ENCODE measurements at regions not wholly inside any gene's neighbourhood (a gene's known extent, or its start where the extent isn't known, plus 50 kb on each side); places are given as distances from the start of the nearest gene placed in this dataset.

DNA sequence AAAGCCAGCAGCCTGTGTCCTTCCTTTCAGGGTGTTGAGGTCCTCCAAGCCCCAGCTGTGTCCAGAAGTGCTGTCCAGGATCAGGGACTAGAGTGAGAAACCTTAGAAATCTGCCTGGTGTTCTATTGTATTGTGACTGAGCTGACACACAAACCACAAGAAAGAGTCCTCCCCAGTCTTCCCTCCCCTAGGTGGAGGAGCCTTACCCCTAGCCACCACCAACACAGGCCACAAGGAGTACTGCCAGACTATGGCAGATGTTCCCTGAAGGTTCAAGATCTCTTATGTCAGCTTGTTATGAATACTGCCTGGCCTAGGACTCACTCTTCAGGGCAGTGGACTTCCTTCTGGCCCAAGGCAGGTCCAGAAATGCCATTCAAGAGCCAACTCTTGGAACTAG, 514.1 kb upstream of the PITX2 start:
- BruUV-seq (replicated peaks) = no TSS peak
- intact Hi-C loops (cut with micrococcal nuclease; ENCODE audit: unreplicated experiment) (no loop called here), in situ Hi-C loops (cut with HindIII; ENCODE audit: low pct_unique_long_range_greater_than_20kb, low sequenced_read_pairs) (no loop called here)
- ATAC-seq (no peak), DNase-seq (ENCODE audit: low read depth, low spot score) (no peak)
- no peak overlapping the region for H3K27ac ChIP-seq (ENCODE audit: low read length)
- ChIA-PET POLR2A (no interaction called here), CTCF (no interaction called here)
- TF ChIP-seq POLR2AphosphoS5 (IDR thresholded peaks at IDR 0.05; ENCODE audit: low read depth, low read length) (no peak), SIN3A (IDR thresholded peaks at IDR 0.05; ENCODE audit: borderline replicate concordance, insufficient read depth, low read depth, low read length) (no peak), TCF7L2 (IDR thresholded peaks at IDR 0.05; ENCODE audit: low read depth, low read length) (no peak)
- TF ChIP-seq, protein P1, sequence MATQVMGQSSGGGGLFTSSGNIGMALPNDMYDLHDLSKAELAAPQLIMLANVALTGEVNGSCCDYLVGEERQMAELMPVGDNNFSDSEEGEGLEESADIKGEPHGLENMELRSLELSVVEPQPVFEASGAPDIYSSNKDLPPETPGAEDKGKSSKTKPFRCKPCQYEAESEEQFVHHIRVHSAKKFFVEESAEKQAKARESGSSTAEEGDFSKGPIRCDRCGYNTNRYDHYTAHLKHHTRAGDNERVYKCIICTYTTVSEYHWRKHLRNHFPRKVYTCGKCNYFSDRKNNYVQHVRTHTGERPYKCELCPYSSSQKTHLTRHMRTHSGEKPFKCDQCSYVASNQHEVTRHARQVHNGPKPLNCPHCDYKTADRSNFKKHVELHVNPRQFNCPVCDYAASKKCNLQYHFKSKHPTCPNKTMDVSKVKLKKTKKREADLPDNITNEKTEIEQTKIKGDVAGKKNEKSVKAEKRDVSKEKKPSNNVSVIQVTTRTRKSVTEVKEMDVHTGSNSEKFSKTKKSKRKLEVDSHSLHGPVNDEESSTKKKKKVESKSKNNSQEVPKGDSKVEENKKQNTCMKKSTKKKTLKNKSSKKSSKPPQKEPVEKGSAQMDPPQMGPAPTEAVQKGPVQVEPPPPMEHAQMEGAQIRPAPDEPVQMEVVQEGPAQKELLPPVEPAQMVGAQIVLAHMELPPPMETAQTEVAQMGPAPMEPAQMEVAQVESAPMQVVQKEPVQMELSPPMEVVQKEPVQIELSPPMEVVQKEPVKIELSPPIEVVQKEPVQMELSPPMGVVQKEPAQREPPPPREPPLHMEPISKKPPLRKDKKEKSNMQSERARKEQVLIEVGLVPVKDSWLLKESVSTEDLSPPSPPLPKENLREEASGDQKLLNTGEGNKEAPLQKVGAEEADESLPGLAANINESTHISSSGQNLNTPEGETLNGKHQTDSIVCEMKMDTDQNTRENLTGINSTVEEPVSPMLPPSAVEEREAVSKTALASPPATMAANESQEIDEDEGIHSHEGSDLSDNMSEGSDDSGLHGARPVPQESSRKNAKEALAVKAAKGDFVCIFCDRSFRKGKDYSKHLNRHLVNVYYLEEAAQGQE (IDR thresholded peaks at IDR 0.05; ENCODE audit: insufficient read depth in 1 of 2, low read depth in 2 of 2, low read length in 1 of 2) = no peak
- TF ChIP-seq, protein P2, sequence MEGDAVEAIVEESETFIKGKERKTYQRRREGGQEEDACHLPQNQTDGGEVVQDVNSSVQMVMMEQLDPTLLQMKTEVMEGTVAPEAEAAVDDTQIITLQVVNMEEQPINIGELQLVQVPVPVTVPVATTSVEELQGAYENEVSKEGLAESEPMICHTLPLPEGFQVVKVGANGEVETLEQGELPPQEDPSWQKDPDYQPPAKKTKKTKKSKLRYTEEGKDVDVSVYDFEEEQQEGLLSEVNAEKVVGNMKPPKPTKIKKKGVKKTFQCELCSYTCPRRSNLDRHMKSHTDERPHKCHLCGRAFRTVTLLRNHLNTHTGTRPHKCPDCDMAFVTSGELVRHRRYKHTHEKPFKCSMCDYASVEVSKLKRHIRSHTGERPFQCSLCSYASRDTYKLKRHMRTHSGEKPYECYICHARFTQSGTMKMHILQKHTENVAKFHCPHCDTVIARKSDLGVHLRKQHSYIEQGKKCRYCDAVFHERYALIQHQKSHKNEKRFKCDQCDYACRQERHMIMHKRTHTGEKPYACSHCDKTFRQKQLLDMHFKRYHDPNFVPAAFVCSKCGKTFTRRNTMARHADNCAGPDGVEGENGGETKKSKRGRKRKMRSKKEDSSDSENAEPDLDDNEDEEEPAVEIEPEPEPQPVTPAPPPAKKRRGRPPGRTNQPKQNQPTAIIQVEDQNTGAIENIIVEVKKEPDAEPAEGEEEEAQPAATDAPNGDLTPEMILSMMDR (IDR thresholded peaks at IDR 0.05) = no peak
- H3K4me1 ChIP-seq (ENCODE audit: control insufficient read depth, insufficient read depth, low read length) = no peaks in the 10 kb centered on the region
- H3K9me3 ChIP-seq (ENCODE audit: control insufficient read depth, insufficient read depth, low read depth, low read length) = no peaks in the 10 kb centered on the region
- H3K4me3 ChIP-seq (ENCODE audit: low read depth in 2 of 2, low read length in 2 of 2) = no peak overlapping the region
- no peaks in the 10 kb centered on the region for H3K36me3 ChIP-seq (ENCODE audit: control insufficient read depth, insufficient read depth, low read length)
- no peaks in the 10 kb centered on the region for H3K27me3 ChIP-seq (ENCODE audit: control insufficient read depth, insufficient read depth, low read length)

DNA sequence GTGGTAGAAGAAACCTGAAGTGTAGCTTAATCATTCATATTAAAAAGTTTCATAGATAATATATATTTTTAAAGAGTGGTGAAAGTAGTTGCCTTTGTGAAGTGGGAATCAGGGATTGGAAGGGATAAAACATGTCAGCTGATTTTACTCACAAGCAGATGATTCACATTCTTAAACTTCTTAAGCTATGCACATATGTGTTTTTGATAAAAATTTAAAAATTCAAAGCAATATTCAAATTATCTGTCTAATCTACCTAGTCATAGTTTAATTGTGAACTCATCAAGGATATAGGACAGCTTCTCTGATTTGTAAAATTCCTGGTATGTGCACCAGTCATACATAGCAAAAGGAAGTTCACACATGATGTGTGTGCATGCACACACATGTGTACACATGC, 520.6 kb upstream of the PITX2 start:
- intact Hi-C loops (cut with micrococcal nuclease; ENCODE audit: unreplicated experiment) (no loop called here), in situ Hi-C loops (cut with HindIII; ENCODE audit: low pct_unique_long_range_greater_than_20kb, low sequenced_read_pairs) (no loop called here)
- no peaks in the 10 kb centered on the region for H3K9me3 ChIP-seq (ENCODE audit: control insufficient read depth, insufficient read depth, low read depth, low read length)
- TF ChIP-seq, protein P1 (IDR thresholded peaks at IDR 0.05; ENCODE audit: insufficient read depth in 1 of 2, low read depth in 2 of 2, low read length in 1 of 2) = no peak
- no peak for TF ChIP-seq POLR2AphosphoS5 (IDR thresholded peaks at IDR 0.05; ENCODE audit: low read depth, low read length)
- TF ChIP-seq, protein P2 (IDR thresholded peaks at IDR 0.05) = no peak
- no peak for TF ChIP-seq TCF7L2 (IDR thresholded peaks at IDR 0.05; ENCODE audit: low read depth, low read length)
- TF ChIP-seq SIN3A (IDR thresholded peaks at IDR 0.05; ENCODE audit: borderline replicate concordance, insufficient read depth, low read depth, low read length) = no peak
- no peaks in the 10 kb centered on the region for H3K27me3 ChIP-seq (ENCODE audit: control insufficient read depth, insufficient read depth, low read length)
- H3K4me1 ChIP-seq (ENCODE audit: control insufficient read depth, insufficient read depth, low read length) = no peaks in the 10 kb centered on the region
- DNase-seq (ENCODE audit: low read depth, low spot score) (no peak), ATAC-seq (no peak)
- ChIA-PET CTCF (no interaction called here), POLR2A (no interaction called here)
- no peak overlapping the region for H3K27ac ChIP-seq (ENCODE audit: low read length)
- BruUV-seq (replicated peaks) = no TSS peak
- no peak overlapping the region for H3K4me3 ChIP-seq (ENCODE audit: low read depth in 2 of 2, low read length in 2 of 2)
- no peaks in the 10 kb centered on the region for H3K36me3 ChIP-seq (ENCODE audit: control insufficient read depth, insufficient read depth, low read length)
